ENCODE measurements at regions not wholly inside any gene's neighbourhood (a gene's known extent, or its start where the extent isn't known, plus 50 kb on each side); places are given as distances from the start of the nearest gene placed in this dataset.

- peaks cover 18% of the 10 kb centered on the region for H3K9me3 ChIP-seq
- ATAC-seq (no peak), DNase-seq (no peak)
- H3K27me3 ChIP-seq (ENCODE audit: low read depth): no peaks in the 10 kb centered on the region
- TF ChIP-seq, protein P1, sequence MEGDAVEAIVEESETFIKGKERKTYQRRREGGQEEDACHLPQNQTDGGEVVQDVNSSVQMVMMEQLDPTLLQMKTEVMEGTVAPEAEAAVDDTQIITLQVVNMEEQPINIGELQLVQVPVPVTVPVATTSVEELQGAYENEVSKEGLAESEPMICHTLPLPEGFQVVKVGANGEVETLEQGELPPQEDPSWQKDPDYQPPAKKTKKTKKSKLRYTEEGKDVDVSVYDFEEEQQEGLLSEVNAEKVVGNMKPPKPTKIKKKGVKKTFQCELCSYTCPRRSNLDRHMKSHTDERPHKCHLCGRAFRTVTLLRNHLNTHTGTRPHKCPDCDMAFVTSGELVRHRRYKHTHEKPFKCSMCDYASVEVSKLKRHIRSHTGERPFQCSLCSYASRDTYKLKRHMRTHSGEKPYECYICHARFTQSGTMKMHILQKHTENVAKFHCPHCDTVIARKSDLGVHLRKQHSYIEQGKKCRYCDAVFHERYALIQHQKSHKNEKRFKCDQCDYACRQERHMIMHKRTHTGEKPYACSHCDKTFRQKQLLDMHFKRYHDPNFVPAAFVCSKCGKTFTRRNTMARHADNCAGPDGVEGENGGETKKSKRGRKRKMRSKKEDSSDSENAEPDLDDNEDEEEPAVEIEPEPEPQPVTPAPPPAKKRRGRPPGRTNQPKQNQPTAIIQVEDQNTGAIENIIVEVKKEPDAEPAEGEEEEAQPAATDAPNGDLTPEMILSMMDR (IDR thresholded peaks at IDR 0.05): no peak
- peaks cover 12% of the 10 kb centered on the region for H3K4me1 ChIP-seq
- H3K36me3 ChIP-seq: no peaks in the 10 kb centered on the region
- H3K4me3 ChIP-seq: no peak overlapping the region
- intact Hi-C loops (cut with DNase I): no loop called here
- H3K27ac ChIP-seq: no peak overlapping the region
Measured at GRCh38 chr10:21197838-21198237, 300.7 kb upstream of the NEBL start.

DNA sequence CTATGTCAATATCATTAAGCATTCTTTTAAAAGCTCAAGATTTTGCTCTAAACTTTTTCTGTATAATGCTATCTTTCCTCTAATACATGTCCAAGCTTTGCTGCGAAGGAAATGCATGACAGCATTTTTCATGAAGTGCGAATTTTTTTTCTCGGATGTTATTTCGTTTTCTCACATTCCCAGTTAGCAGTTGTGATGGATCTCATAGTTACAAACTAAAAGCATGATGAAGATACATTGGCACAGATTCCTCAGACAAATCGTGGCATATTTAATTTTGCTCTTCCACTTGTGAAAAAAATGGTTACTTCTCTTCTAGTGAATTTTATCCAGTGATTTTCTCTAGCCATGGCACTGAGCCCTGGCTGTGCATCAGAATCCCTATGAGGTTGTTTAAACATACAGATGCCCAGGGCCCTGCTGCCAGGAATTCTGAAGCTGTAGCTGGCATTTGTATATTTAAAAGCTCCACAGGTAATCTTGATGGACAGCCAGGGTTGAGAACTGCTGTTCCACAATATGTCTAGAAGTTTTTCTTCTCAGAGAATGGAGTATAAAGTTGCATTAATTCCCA is 299.8 kb upstream of the NEBL start:
- no peak for DNase-seq
- no peaks in the 10 kb centered on the region for H3K36me3 ChIP-seq
- ATAC-seq: no peak
- intact Hi-C loops (cut with DNase I): no loop called here
- H3K9me3 ChIP-seq: peaks cover 18% of the 10 kb centered on the region
- TF ChIP-seq, protein P1 (IDR thresholded peaks at IDR 0.05): no peak
- peaks cover 12% of the 10 kb centered on the region for H3K4me1 ChIP-seq
- H3K27ac ChIP-seq: no peak overlapping the region
- H3K4me3 ChIP-seq: no peak overlapping the region
- no peaks in the 10 kb centered on the region for H3K27me3 ChIP-seq (ENCODE audit: low read depth)

GRCh38 chr10:21195252-21195651 is 298.1 kb upstream of the NEBL start:
- DNase-seq: no peak
- no peak overlapping the region for H3K27ac ChIP-seq
- intact Hi-C loops (cut with DNase I): no loop called here
- H3K4me3 ChIP-seq: no peak overlapping the region
- H3K27me3 ChIP-seq (ENCODE audit: low read depth): no peaks in the 10 kb centered on the region
- peak; percentile 40 to 70 for ATAC-seq
- TF ChIP-seq, protein P1 (IDR thresholded peaks at IDR 0.05): no peak
- H3K9me3 ChIP-seq: peaks cover 18% of the 10 kb centered on the region
- H3K4me1 ChIP-seq: peaks cover 12% of the 10 kb centered on the region
- no peaks in the 10 kb centered on the region for H3K36me3 ChIP-seq

- intact Hi-C loops (cut with DNase I): no loop called here
- peak; percentile 85 to 87 for ATAC-seq
- Histone ChIP-seq H3K27me3 (ENCODE audit: low read depth) (no peaks in the 10 kb centered on the region), H3K9me3 (peaks cover 18% of the 10 kb centered on the region), H3K36me3 (no peaks in the 10 kb centered on the region), H3K4me1 (peaks cover 12% of the 10 kb centered on the region), H3K27ac (no peak overlapping the region), H3K4me3 (no peak overlapping the region)
- TF ChIP-seq, protein P1 (IDR thresholded peaks at IDR 0.05): no peak
- DNase-seq: peak; percentile 48
Measured at GRCh38 chr10:21194510-21194993, 297.4 kb upstream of the NEBL start.

GRCh38 chr10:21193196-21193595 is 296.1 kb upstream of the NEBL start:
- Histone ChIP-seq H3K4me3 (no peak overlapping the region), H3K27me3 (ENCODE audit: low read depth) (no peaks in the 10 kb centered on the region), H3K9me3 (peaks cover 11% of the 10 kb centered on the region), H3K27ac (no peak overlapping the region), H3K4me1 (peaks cover 12% of the 10 kb centered on the region), H3K36me3 (no peaks in the 10 kb centered on the region)
- intact Hi-C loops (cut with DNase I): no loop called here
- DNase-seq (no peak), ATAC-seq (no peak)
- TF ChIP-seq, protein P1 (IDR thresholded peaks at IDR 0.05): no peak

Data from lower lobe of right lung (tissue), 2 donors.